ENCODE measurements at regions not wholly inside any gene's neighbourhood (a gene's known extent, or its start where the extent isn't known, plus 50 kb on each side); places are given as distances from the start of the nearest gene placed in this dataset.

DNA sequence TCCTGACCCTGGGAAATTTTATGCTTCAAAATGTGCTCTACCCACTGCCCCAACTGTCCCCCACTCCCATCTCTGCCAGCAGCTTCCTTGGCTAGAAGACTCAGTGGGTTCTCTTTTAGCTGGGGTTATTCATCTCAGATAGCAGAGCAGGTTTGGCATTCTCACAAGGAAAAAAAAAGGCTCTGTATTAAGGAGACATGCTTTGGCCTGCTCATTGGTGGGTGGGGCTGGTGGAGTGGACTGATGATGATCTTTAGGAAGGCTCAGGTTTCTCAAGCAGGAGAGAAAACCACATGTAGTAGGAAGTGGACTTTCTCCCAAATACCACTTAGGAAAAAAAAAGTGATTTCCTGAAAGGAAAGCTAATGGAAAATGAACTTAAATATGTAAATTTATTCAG is 279.2 kb upstream of the ZNF462 start:
- H3K27ac ChIP-seq (ENCODE audit: low read depth in 1 of 2, low read length in 2 of 2), result no peak overlapping the region
- H3K4me1 ChIP-seq (ENCODE audit: control insufficient read depth in 4 of 4, insufficient read depth in 4 of 4, low read length in 3 of 4), result no peaks in the 10 kb centered on the region
- DNase-seq (ENCODE audit: low spot score), result no peak
- no peak overlapping the region for H3K9ac ChIP-seq (ENCODE audit: low read depth in 1 of 2, low read length in 2 of 2)
- H3K9me3 ChIP-seq (ENCODE audit: control insufficient read depth in 4 of 4, low read length in 3 of 4), result no peaks in the 10 kb centered on the region
- H3K36me3 ChIP-seq (ENCODE audit: control insufficient read depth in 4 of 4, insufficient read depth in 3 of 4, low read depth in 1 of 4, low read length in 3 of 4), result no peaks in the 10 kb centered on the region
- no peak for TF ChIP-seq NR2F2 (IDR thresholded peaks at IDR 0.05)
- TF ChIP-seq, protein P1, sequence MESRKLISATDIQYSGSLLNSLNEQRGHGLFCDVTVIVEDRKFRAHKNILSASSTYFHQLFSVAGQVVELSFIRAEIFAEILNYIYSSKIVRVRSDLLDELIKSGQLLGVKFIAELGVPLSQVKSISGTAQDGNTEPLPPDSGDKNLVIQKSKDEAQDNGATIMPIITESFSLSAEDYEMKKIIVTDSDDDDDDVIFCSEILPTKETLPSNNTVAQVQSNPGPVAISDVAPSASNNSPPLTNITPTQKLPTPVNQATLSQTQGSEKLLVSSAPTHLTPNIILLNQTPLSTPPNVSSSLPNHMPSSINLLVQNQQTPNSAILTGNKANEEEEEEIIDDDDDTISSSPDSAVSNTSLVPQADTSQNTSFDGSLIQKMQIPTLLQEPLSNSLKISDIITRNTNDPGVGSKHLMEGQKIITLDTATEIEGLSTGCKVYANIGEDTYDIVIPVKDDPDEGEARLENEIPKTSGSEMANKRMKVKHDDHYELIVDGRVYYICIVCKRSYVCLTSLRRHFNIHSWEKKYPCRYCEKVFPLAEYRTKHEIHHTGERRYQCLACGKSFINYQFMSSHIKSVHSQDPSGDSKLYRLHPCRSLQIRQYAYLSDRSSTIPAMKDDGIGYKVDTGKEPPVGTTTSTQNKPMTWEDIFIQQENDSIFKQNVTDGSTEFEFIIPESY (IDR thresholded peaks at IDR 0.05), result no peak
- no peak for TF ChIP-seq YY1 (IDR thresholded peaks at IDR 0.05)
- no peak for TF ChIP-seq EGR1 (IDR thresholded peaks at IDR 0.05; ENCODE audit: low read depth in 2 of 2)
- no peak for TF ChIP-seq FOXA2 (IDR thresholded peaks at IDR 0.05)
- TF ChIP-seq TAF1 (conservative IDR thresholded peaks at IDR 0.05), result no peak
- no peak for TF ChIP-seq SP1 (IDR thresholded peaks at IDR 0.05)
- TF ChIP-seq, protein P2, sequence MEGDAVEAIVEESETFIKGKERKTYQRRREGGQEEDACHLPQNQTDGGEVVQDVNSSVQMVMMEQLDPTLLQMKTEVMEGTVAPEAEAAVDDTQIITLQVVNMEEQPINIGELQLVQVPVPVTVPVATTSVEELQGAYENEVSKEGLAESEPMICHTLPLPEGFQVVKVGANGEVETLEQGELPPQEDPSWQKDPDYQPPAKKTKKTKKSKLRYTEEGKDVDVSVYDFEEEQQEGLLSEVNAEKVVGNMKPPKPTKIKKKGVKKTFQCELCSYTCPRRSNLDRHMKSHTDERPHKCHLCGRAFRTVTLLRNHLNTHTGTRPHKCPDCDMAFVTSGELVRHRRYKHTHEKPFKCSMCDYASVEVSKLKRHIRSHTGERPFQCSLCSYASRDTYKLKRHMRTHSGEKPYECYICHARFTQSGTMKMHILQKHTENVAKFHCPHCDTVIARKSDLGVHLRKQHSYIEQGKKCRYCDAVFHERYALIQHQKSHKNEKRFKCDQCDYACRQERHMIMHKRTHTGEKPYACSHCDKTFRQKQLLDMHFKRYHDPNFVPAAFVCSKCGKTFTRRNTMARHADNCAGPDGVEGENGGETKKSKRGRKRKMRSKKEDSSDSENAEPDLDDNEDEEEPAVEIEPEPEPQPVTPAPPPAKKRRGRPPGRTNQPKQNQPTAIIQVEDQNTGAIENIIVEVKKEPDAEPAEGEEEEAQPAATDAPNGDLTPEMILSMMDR (IDR thresholded peaks at IDR 0.05; ENCODE audit: low read depth, low read length, missing input control), result no peak
- TF ChIP-seq GABPA (IDR thresholded peaks at IDR 0.05 in 1 of 2, conservative IDR thresholded peaks at IDR 0.05 in 1 of 2), result no peak
- TF ChIP-seq, protein P3, sequence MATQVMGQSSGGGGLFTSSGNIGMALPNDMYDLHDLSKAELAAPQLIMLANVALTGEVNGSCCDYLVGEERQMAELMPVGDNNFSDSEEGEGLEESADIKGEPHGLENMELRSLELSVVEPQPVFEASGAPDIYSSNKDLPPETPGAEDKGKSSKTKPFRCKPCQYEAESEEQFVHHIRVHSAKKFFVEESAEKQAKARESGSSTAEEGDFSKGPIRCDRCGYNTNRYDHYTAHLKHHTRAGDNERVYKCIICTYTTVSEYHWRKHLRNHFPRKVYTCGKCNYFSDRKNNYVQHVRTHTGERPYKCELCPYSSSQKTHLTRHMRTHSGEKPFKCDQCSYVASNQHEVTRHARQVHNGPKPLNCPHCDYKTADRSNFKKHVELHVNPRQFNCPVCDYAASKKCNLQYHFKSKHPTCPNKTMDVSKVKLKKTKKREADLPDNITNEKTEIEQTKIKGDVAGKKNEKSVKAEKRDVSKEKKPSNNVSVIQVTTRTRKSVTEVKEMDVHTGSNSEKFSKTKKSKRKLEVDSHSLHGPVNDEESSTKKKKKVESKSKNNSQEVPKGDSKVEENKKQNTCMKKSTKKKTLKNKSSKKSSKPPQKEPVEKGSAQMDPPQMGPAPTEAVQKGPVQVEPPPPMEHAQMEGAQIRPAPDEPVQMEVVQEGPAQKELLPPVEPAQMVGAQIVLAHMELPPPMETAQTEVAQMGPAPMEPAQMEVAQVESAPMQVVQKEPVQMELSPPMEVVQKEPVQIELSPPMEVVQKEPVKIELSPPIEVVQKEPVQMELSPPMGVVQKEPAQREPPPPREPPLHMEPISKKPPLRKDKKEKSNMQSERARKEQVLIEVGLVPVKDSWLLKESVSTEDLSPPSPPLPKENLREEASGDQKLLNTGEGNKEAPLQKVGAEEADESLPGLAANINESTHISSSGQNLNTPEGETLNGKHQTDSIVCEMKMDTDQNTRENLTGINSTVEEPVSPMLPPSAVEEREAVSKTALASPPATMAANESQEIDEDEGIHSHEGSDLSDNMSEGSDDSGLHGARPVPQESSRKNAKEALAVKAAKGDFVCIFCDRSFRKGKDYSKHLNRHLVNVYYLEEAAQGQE (IDR thresholded peaks at IDR 0.05), result no peak
- TF ChIP-seq, protein P4, sequence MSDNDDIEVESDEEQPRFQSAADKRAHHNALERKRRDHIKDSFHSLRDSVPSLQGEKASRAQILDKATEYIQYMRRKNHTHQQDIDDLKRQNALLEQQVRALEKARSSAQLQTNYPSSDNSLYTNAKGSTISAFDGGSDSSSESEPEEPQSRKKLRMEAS (IDR thresholded peaks at IDR 0.05), result no peak
- TF ChIP-seq HNF4G (IDR thresholded peaks at IDR 0.05), result no peak
- TF ChIP-seq RAD21 (IDR thresholded peaks at IDR 0.05), result no peak
- TF ChIP-seq JUND (IDR thresholded peaks at IDR 0.05), result no peak
- TF ChIP-seq RXRA (IDR thresholded peaks at IDR 0.05), result no peak
- TF ChIP-seq, protein P5, sequence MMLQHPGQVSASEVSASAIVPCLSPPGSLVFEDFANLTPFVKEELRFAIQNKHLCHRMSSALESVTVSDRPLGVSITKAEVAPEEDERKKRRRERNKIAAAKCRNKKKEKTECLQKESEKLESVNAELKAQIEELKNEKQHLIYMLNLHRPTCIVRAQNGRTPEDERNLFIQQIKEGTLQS (IDR thresholded peaks at IDR 0.05), result no peak
- no peak for TF ChIP-seq HNF4A (conservative IDR thresholded peaks at IDR 0.05)
- H3K27me3 ChIP-seq (ENCODE audit: control insufficient read depth in 4 of 4, insufficient read depth in 4 of 4, low read length in 3 of 4), result no peaks in the 10 kb centered on the region
- no peak overlapping the region for H3K4me3 ChIP-seq (ENCODE audit: low read depth in 1 of 3, low read length in 3 of 3)

DNA sequence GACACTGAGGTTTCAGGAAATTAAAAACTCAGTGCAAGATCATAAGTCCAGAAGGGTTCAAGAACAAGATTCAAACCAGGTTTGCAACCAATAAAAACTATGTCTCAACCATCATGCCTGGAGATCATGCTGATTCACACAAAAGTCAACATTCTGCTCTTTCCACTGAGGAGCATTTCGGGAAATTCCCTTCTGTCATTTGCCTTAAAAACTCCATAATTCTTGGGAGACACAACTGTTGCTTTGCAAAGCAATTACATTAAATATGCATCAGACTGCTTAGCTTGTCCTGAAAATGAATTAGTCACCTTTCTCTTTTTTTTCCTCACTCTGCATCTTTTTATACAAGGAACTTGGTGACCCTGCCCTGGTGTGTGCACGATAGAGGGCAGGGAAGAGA is 275.9 kb upstream of the ZNF462 start:
- Histone ChIP-seq H3K36me3 (ENCODE audit: control insufficient read depth in 4 of 4, insufficient read depth in 3 of 4, low read depth in 1 of 4, low read length in 3 of 4) (no peaks in the 10 kb centered on the region), H3K9ac (ENCODE audit: low read depth in 1 of 2, low read length in 2 of 2) (no peak overlapping the region), H3K27ac (ENCODE audit: low read depth in 1 of 2, low read length in 2 of 2) (no peak overlapping the region), H3K4me3 (ENCODE audit: low read depth in 1 of 3, low read length in 3 of 3) (no peak overlapping the region), H3K27me3 (ENCODE audit: control insufficient read depth in 4 of 4, insufficient read depth in 4 of 4, low read length in 3 of 4) (no peaks in the 10 kb centered on the region), H3K9me3 (ENCODE audit: control insufficient read depth in 4 of 4, low read length in 3 of 4) (no peaks in the 10 kb centered on the region), H3K4me1 (ENCODE audit: control insufficient read depth in 4 of 4, insufficient read depth in 4 of 4, low read length in 3 of 4) (no peaks in the 10 kb centered on the region)
- WGBS, result 90% methylated on average over 2 of the region's 2 CpGs
- TF ChIP-seq FOXA1 (IDR thresholded peaks at IDR 0.05), result no peak
- no peak for DNase-seq (ENCODE audit: low spot score)

Data from liver (tissue), 8 donors.